Mesendoderm (in vitro differentiated cells): ENCODE measurements at regions not wholly inside any gene's neighbourhood (a gene's known extent, or its start where the extent isn't known, plus 50 kb on each side); places are given as distances from the start of the nearest gene placed in this dataset.

ENCODE experiments used
- DNase-seq: peaks from one replicate; pipeline ENCODE4 v3.0.0; 2013
- H2AK5ac ChIP-seq: 2 replicates; pipeline ENCODE4 v1.6.1; 2013; ENCODE audit warnings: low read length, inconsistent platforms
- H2BK120ac ChIP-seq: 2 replicates; pipeline ENCODE4 v1.6.1; 2013; ENCODE audit warnings: low read depth, mild to moderate bottlenecking, low read length, moderate library complexity, mixed read lengths
- H2BK15ac ChIP-seq: replicated peaks from 2 replicates; pipeline ENCODE4 v1.6.1; 2013; ENCODE audit warnings: low read depth, mild to moderate bottlenecking, moderate library complexity
- H2BK5ac ChIP-seq: 2 replicates; pipeline ENCODE4 v1.6.1; 2013; ENCODE audit warnings: low read length, inconsistent platforms
- H3K18ac ChIP-seq: 2 replicates; pipeline ENCODE4 v1.6.1; 2013; ENCODE audit warnings: mild to moderate bottlenecking, low read length, mixed read lengths
- H3K23ac ChIP-seq: one replicate; pipeline ENCODE4 v1.6.1; 2013; ENCODE audit warnings: low read length
- H3K27ac ChIP-seq: 2 replicates; pipeline ENCODE4 v1.5.1; 2013; ENCODE audit warnings: low read depth, mild to moderate bottlenecking, inconsistent platforms, low read length, moderate library complexity
- H3K27me3 ChIP-seq: 2 replicates; pipeline ENCODE4 v1.6.1; 2013; ENCODE audit warnings: low read length, control low read depth, mild to moderate bottlenecking, inconsistent platforms; ENCODE audit not compliant: insufficient read depth, poor library complexity
- H3K36me3 ChIP-seq: 2 replicates; pipeline ENCODE4 v1.6.1; 2013; ENCODE audit warnings: low read length, inconsistent platforms; ENCODE audit not compliant: control insufficient read depth, insufficient read depth
- H3K4ac ChIP-seq: one replicate; pipeline ENCODE4 v1.6.1; 2013; ENCODE audit warnings: low read depth, mild to moderate bottlenecking, low read length, moderate library complexity
- H3K4me1 ChIP-seq: 2 replicates; pipeline ENCODE4 v1.6.1; 2013; ENCODE audit warnings: low read depth, low read length, inconsistent platforms; ENCODE audit not compliant: control insufficient read depth
- H3K4me2 ChIP-seq: 2 replicates; pipeline ENCODE4 v1.6.1; 2013; ENCODE audit warnings: low read length
- H3K4me3 ChIP-seq: 2 replicates; pipeline ENCODE4 v1.5.1; 2013; ENCODE audit warnings: mild to moderate bottlenecking, low read length
- H3K56ac ChIP-seq: one replicate; pipeline ENCODE4 v1.6.1; 2013; ENCODE audit warnings: low read length
- H3K79me1 ChIP-seq: 2 replicates; pipeline ENCODE4 v1.6.1; 2013; ENCODE audit warnings: low read length, inconsistent platforms
- H3K79me2 ChIP-seq: 2 replicates; pipeline ENCODE4 v1.6.1; 2013; ENCODE audit warnings: mild to moderate bottlenecking, low read length; ENCODE audit not compliant: control insufficient read depth, insufficient read depth
- H3K9ac ChIP-seq: 2 replicates; pipeline ENCODE4 v1.6.1; 2013; ENCODE audit warnings: low read length, inconsistent platforms
- H4K5ac ChIP-seq: one replicate; pipeline ENCODE4 v1.6.1; 2013; ENCODE audit warnings: low read length
- H4K8ac ChIP-seq: one replicate; pipeline ENCODE4 v1.6.1; 2013; ENCODE audit warnings: low read depth, mild to moderate bottlenecking, control low read depth, low read length, moderate library complexity
- WGBS: extraction: QIAGEN DNeasy Blood & Tissue Kit; methylation state at CpG from one replicate; pipeline ENCODE4 v1.1.7; 2013; ENCODE audit warnings: low lambda C conversion rate, missing lambda C conversion rate; ENCODE audit not compliant: insufficient coverage; ENCODE audit errors: extremely low coverage; 5-methylcytosine and 5-hydroxymethylcytosine counted together

GRCh38 chr11:12598330-12599256 is 75.6 kb upstream of the TEAD1 start:
- Histone ChIP-seq H3K23ac (no peak overlapping the region), H3K4me3 (no peak overlapping the region), H4K8ac (no peak overlapping the region), H2BK15ac (no peak overlapping the region), H3K18ac (no peak overlapping the region), H3K27ac (no peak overlapping the region), H3K4me1 (no peaks in the 10 kb centered on the region), H3K56ac (no peak overlapping the region), H2BK5ac (no peak overlapping the region), H3K36me3 (no peaks in the 10 kb centered on the region), H3K4me2 (no peak overlapping the region), H3K4ac (peak overlapping the region; percentile 17), H2AK5ac (no peak overlapping the region), H3K27me3 (no peaks in the 10 kb centered on the region), H4K5ac (no peak overlapping the region), H3K79me2 (no peaks in the 10 kb centered on the region), H3K79me1 (no peaks in the 10 kb centered on the region), H3K9ac (no peak overlapping the region), H2BK120ac (no peak overlapping the region)
- WGBS: no CpG with 5 or more reads among the region's 7 CpGs
- DNase-seq: no peak

GRCh38 chr11:12599408-12600143 is 74.6 kb upstream of the TEAD1 start:
- no CpG with 5 or more reads among the region's 15 CpGs for WGBS
- DNase-seq: peak; percentile 76
- no peak overlapping the region for H4K5ac ChIP-seq

GRCh38 chr11:12600829-12601228 is 73.4 kb upstream of the TEAD1 start:
- no peak overlapping the region for H2BK120ac ChIP-seq

More at GRCh38 chr11:12599408-12600143, 74.6 kb upstream of the TEAD1 start:
- Histone ChIP-seq H3K18ac (no peak overlapping the region), H3K56ac (peak overlapping the region; percentile 61), H3K27ac (no peak overlapping the region), H3K4me2 (no peak overlapping the region), H3K4me1 (no peaks in the 10 kb centered on the region), H3K79me2 (no peaks in the 10 kb centered on the region), H3K4ac (peak overlapping the region; percentile 17), H3K36me3 (no peaks in the 10 kb centered on the region), H3K23ac (no peak overlapping the region), H3K79me1 (no peaks in the 10 kb centered on the region), H3K9ac (no peak overlapping the region), H2BK5ac (peak overlapping the region; percentile 56), H3K4me3 (no peak overlapping the region), H3K27me3 (no peaks in the 10 kb centered on the region), H2AK5ac (no peak overlapping the region), H4K8ac (no peak overlapping the region), H2BK120ac (no peak overlapping the region), H2BK15ac (no peak overlapping the region)

GRCh38 chr11:12602421-12602820 is 71.8 kb upstream of the TEAD1 start:
- H2BK5ac ChIP-seq: no peak overlapping the region
- no peak overlapping the region for H3K23ac ChIP-seq
- DNase-seq: no peak
- H4K5ac ChIP-seq: no peak overlapping the region
- no peaks in the 10 kb centered on the region for H3K79me2 ChIP-seq
- H2BK120ac ChIP-seq: no peak overlapping the region
- no CpG with 5 or more reads among the region's 4 CpGs for WGBS
- no peaks in the 10 kb centered on the region for H3K36me3 ChIP-seq
- no peak overlapping the region for H2BK15ac ChIP-seq
- H3K9ac ChIP-seq: no peak overlapping the region
- H3K18ac ChIP-seq: no peak overlapping the region
- no peak overlapping the region for H3K4me3 ChIP-seq
- H3K27ac ChIP-seq: no peak overlapping the region
- no peak overlapping the region for H3K4me2 ChIP-seq
- H2AK5ac ChIP-seq: no peak overlapping the region
- H3K4ac ChIP-seq: no peak overlapping the region
- H3K27me3 ChIP-seq: no peaks in the 10 kb centered on the region
- no peak overlapping the region for H3K56ac ChIP-seq
- H4K8ac ChIP-seq: no peak overlapping the region
- H3K79me1 ChIP-seq: no peaks in the 10 kb centered on the region
- no peaks in the 10 kb centered on the region for H3K4me1 ChIP-seq

More at GRCh38 chr11:12600829-12601228, 73.4 kb upstream of the TEAD1 start:
- WGBS: no CpG with 5 or more reads among the region's 6 CpGs
- no peak overlapping the region for H2AK5ac ChIP-seq
- no peak overlapping the region for H3K56ac ChIP-seq
- no peak overlapping the region for H2BK15ac ChIP-seq
- H3K4me2 ChIP-seq: no peak overlapping the region
- no peak overlapping the region for H3K23ac ChIP-seq
- DNase-seq: no peak
- H3K79me2 ChIP-seq: no peaks in the 10 kb centered on the region
- no peak overlapping the region for H4K5ac ChIP-seq
- H3K4me1 ChIP-seq: no peaks in the 10 kb centered on the region
- no peaks in the 10 kb centered on the region for H3K36me3 ChIP-seq
- no peak overlapping the region for H3K4me3 ChIP-seq
- no peak overlapping the region for H4K8ac ChIP-seq
- H3K18ac ChIP-seq: no peak overlapping the region
- no peak overlapping the region for H3K9ac ChIP-seq
- no peaks in the 10 kb centered on the region for H3K27me3 ChIP-seq
- H3K27ac ChIP-seq: no peak overlapping the region
- H3K79me1 ChIP-seq: no peaks in the 10 kb centered on the region
- H2BK5ac ChIP-seq: no peak overlapping the region
- H3K4ac ChIP-seq: no peak overlapping the region

- Histone ChIP-seq H3K4me3 (no peak overlapping the region), H4K5ac (no peak overlapping the region), H3K4me2 (no peak overlapping the region), H2BK15ac (peak overlapping the region; percentile 76), H3K36me3 (no peaks in the 10 kb centered on the region), H3K79me2 (no peaks in the 10 kb centered on the region), H3K79me1 (no peaks in the 10 kb centered on the region), H3K27ac (no peak overlapping the region), H3K27me3 (no peaks in the 10 kb centered on the region), H3K56ac (no peak overlapping the region), H2BK5ac (no peak overlapping the region), H2AK5ac (no peak overlapping the region), H3K4ac (no peak overlapping the region), H2BK120ac (no peak overlapping the region), H3K9ac (no peak overlapping the region), H3K23ac (no peak overlapping the region), H4K8ac (no peak overlapping the region), H3K18ac (no peak overlapping the region), H3K4me1 (no peaks in the 10 kb centered on the region)
- no CpG with 5 or more reads among the region's 3 CpGs for WGBS
- DNase-seq: no peak
These were observed 70.8 kb upstream of the TEAD1 start for GRCh38 chr11:12603143-12604088.
